Left kidney (tissue), 1 donor: ENCODE measurements at regions not wholly inside any gene's neighbourhood (a gene's known extent, or its start where the extent isn't known, plus 50 kb on each side); places are given as distances from the start of the nearest gene placed in this dataset.
A peak's percentile ranks its signal among the peaks of the same experiment; 100 is the strongest.

Experiments used
- DNase-seq: peaks from one replicate; pipeline ENCODE4 v3.0.0-alpha.2; 2013

DNA sequence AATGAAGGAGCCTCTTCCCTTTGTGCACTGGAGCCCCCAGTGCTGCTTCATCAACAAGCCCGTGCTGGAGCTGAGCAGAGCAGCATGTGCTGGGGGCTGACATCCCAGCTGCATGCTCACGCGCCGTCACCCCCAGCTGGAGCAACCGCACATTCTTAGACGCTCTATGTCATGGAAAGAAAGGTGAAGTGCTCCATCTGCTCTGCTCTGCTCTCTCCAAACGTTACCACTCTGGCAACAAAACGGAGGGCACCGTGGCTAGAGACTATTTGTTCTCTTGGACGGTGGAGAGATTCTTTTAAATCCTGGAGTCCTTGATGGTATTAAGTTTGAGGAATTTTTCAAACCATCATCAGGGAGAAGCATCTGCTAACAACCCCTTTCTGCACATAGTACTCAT lies 208.4 kb downstream of the C12orf75 start:
- DNase-seq, result no peak

DNA sequence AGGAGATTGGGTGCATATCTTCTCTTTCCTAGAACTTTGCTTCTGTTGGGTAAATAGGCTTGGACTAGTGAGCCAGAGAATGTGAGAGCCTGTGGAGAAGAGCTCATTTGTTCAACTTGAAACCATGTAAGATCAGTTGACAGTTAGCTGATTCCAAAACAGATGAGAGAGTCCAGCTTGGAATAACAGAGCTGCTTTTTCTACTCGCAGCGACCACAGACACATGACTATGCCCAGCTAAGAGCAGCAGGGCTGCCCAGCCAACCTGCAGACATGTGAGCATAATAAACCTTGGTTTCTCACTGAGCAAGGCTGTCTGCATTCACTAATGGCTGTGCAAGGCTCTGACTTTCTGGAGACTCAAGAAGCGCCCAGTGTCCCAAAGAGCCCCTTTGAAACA lies 209.2 kb downstream of the C12orf75 start:
- DNase-seq, result no peak

DNA sequence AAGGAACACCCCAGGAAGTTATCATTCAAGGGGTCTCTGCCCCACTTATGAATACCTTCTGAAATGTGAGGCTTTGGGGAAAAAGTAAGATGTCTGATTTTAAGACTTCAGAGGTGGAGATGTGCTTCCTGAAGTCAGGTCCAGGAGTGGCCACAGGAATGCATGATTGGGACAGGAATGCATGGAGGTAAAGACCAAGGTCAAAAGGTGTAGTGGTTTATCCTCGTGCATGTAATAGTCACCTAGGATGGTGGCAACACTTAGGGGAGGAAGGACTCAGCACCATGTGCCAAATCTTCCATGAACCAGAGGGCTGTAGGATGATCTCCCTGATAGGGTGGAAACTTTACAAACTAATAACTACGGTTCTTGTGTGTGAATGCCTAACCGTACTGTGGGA lies 217.3 kb downstream of the C12orf75 start:
- no peak for DNase-seq

DNA sequence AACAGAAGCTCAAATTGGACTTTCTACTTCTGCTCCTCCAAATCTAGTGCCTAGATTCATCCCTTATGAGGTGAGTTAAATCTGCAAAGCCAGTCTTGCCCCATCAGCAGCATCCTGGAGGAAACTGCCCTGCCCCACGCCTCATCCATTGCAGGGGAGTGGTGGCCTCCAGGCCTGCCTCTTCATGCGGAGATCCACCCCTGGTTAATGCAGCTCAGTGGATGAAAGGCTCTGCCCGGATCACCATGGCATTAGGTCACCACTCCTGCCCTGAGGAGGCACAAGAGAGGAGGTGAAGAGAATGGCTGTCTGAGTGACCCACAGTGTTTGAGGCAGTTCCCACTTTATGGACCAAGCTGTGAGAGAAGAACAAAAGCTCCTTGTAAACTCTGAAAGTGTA lies 218.1 kb downstream of the C12orf75 start:
- no peak for DNase-seq

DNA sequence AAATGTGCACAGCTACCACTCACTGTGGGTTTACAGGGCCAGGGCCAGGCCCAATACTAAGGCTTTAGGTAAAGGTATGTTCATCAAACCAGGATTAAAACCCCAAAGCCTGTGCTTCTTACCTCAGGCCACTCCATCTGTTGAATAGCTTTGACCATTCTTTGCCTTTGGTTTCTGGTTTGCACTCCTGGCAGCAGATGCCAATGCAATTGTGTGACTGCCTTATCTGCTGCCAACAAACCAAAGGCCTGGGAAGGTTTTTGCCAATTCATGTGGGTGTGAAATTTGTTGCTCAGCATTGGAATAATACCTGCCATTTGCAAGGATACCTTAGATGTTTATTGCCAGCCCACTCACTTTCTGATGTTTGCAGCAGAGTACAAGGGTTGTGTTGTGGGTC lies 221.6 kb downstream of the C12orf75 start:
- DNase-seq, result no peak

DNA sequence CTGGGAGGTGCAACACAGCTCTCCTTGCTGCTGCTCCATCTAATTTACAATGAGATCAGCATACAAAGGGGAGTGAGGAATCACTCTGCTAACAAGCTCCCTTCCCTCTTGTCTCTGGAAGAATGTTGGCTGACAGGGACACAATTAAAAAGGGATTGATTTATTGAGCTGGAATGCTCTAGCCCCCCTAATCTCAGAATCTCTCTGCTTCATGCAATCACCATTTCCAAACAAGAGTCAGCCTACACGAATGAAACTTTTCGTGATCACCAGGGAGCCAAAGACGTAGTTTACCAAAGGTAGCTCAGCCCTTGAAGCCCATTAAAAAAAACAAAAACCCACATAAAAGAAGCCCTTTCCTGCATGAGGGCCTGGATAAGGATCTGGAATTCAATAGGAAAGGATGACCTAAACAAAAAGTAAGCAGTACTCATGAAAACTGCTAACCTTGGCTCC lies 223.8 kb downstream of the C12orf75 start:
- peak; percentile 67 for DNase-seq

DNA sequence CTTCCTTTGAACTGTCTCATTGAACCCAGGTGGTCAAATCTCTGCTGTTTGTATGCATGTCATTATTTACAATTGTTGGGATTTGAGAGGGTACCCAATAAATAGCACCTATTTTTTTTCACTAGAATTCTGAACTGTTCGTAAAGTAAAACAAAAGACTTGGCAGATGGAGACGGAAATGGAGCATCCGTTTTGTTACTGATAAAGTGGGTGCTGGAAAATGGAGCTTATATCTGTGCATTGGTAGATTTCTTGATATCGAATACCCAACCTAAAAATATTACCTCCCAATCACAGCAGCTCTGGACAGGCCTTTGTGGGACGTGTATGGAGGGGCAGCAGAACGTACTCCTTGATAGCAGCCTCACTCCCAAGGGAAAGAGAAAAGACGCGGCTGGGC lies 224.4 kb downstream of the C12orf75 start:
- no peak for DNase-seq

DNA sequence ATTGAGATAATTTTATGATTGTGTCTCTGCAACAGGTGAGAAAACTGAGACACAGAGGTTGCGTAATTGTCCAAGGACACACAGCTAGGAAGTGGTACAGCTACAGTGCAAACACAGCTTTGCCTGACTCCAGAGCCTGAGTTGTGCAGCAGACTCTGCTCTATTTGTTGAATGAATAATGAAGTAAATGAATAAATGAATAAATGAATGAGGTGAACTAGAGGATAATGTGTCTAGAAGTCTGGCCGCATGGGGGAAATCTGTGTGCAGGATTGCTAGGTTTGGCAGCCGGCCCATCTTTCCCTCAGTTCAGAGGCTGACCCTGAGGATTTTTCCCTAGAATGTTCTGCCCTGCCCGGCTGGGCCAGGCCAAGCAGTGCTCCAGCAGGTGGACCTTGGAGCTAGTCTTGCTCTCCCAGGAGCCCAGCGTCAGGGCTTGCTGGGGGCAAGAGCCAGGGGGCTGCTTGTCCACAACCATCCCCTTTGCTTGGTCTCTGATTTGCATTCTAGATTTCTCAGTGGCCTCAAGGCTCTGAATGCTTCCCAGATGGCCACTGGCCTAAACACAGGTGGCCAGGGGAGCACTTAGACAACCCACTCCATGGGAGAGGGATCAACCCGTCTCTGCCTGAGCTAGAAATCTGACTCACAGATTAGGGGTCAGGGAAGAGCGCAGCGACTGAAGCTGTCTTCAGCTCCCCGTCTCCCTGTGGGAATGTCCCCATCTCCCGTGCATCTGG lies 225.2 kb downstream of the C12orf75 start:
- no peak for DNase-seq

DNA sequence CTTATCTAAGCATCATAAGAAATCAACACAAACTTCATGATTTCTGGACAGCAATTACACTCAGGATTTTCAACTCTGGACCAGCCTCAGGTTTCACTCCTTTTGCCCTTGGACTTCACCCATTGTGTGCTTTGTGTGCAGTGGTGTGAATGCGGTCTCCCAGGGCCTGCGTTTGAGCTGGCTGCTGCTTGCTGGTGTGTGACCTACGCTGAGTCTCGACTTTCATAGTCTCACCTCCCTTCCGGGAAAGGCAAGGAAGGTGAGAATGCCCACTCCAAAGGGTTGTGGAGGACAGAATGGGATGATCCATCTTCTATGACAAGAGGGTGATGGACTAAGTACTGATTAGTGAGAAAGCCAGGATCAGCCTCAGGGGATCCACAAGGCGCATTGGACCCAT lies 228.8 kb downstream of the C12orf75 start:
- DNase-seq, result no peak

DNA sequence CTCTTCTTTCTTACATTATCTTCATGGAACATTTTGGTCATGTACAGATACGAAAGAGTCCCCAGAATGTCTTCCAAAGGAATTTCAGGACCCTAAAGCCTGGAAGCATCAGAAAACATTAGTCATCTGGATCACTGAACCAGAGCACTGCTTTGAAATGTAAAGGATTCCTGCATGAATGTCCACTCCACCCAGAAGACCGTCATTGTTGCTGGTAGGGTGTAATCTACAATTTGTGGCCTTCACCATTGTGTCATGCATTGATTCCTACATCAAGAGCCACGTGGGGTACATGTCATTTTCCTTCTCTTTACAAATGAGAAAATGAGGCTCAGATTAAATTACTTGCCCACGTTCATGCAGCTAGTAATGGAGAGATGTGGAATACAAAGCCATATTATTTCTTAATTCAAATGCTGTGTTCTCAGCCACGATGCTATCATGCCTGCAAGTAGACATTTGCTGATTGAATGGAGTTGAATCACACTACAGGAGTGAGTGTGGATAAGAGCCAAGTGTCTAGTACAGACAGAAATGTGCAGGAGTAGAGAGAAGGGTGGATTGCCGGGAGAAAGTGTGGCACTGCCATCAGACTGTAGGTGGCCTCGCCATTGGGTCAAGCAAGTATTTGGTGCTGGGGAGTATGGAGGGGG lies 231.2 kb downstream of the C12orf75 start:
- no peak for DNase-seq

DNA sequence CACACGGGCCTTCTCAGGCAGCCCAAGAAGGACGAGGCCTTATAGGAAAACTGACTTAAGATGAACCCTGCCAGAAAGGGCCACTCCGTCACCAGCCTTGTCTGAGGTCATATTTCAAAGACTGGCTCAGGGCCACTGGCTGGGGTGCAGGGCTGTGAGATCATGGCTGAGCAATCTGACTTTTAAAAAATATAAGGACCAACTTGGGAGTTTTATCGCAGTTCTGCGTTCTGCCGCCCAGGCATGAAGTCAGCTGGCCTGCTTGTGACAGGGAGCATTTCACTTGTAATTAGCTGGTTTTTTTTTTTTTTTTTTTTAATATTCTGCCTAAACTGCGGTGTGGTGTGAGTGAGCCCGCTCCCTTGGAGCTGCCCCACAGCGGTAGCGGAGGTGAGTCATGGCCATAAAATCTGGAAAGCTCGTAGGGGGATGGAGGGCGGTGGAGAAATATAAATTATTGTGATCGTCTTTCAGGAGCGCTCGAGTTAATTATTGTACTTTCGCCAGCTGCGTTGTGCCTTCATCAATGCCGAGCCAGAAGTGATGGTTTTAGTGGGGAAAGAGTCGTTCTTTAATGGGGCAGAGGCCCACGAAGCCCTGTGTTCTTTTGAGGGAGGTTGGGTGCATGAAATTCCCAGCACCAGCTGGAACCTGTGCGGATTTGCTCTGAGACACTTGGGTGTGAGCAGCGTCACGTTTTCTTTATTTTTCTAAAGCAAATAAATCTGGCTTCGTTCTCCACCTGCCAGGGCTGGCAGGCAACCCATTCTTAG lies 231.9 kb downstream of the C12orf75 start:
- peak; percentile 57 for DNase-seq

DNA sequence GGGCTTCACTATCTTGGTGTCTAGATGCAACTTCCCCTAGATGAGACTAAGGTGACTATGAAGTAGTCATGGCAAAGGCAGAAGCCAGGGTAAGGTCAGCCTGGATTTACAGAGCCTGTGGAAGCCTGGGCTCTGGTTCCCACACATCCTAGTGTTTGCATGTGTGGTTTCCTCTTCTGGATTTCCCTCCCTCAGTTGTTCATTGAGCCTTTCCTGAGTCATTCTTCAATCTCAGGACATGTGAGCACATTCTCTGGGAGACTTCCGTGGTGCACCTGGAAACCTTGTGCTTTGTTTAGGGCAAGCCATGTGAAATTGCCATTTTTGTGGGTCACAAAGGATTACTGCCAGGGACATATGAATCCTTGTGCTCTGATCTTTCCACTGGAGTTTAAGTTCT lies 236.6 kb downstream of the C12orf75 start:
- no peak for DNase-seq

DNA sequence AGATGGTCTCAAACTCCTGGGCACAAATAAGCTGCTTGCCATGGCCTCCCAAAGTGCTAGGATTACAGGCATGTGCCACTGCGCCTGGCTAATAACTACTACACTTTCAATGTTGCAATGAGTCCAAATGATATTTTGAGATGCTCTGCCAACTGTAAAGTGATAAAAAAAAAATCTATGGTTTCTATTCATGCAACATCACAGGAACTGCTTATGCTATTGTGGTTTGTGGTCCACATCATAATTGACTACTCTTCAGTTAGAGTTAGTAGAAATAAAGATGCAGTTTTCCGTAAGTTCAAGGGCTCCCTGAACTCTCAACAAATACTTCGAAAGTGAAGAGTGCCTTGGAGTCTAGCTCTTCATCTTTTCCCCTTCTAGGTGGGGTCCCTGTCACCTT lies 239.4 kb downstream of the C12orf75 start:
- no peak for DNase-seq

DNA sequence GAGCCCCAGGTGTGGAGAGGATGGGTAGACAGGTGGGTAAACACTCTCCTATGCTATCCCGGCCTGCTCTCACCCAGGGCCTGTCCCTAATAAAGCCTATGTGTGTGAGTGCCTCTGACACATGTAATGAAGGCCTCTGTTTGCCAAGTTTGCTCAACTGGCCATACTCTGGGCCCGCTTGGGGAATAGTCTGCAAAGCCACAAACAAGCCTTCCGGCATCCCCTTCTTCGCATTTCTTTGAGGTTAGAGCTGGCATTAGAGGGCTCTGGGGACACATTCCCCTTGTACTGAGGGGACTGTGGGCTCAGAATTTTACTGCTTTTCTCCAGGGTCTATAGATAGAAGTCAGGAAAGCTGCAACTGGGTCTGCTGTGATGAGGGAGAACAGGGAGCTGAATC lies 240.5 kb downstream of the C12orf75 start:
- no peak for DNase-seq

DNA sequence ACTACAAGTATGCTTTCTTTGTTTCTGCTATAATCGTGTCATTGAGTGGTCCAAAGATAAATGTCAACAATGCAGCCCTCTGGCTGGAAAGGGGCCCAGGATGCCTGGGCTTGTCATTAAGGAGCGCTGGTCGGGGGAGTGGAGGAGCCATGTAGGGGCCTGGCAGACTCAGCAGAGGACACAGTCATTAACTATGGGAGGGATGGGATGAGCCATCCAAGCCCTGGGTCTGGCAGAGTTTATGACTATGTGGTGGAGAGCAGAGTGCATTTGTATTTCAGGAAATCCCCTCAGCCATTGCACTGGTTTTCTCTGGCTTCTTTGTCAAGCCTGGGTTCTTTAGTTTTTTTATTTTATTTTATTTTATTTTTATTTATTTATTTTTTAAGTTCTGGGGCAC lies 243.1 kb downstream of the C12orf75 start:
- no peak for DNase-seq

DNA sequence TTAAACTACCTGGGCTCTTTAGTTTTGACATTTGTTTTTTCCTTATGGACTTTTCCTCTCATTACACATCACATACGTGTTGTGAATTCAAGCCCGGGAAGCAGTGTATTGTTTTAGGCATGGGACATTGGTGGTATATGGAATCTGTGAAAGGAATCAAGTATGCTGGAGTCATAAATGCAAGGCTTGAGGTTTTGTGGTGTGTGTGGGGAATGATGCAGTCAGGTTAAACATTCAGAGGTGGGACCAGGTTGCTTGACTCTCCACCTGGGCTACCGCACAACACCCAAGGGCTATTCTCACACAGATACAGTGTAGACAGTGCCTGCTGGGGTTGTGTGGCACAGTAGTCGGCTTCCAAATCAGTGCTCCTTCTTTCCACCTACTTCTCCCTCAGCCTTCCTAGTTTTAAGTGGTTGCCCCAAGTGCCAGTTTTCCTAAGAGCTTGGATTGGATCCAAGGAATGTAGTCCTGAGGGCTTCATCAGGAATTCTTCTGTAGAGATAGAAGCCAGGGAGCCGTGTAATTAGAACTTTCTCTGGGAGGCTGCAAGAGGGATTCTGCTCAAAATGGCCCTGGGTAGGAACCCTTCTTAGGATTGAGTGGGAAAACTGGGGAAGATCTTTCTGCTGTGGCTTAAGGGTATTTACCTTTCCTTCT lies 243.7 kb downstream of the C12orf75 start:
- DNase-seq, result no peak

DNA sequence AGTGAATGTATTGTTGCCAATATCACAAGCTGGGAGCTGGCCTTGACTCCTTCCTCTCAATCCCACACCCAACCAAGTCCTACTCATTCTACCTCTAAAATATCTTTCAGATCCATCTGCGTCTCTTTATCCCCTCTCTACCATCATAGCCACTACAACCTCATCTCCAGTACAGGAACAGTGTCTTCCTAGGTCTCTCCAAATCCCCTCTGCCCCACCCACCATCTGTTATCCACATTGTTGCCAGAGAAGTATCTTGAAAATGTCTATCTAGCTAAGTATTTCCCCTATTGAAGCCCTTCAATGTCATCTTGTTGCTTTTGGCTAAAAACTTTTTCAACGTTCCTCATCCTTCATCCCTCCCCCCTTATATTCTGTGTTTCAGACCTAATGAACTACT lies 244.7 kb downstream of the C12orf75 start:
- no peak for DNase-seq

DNA sequence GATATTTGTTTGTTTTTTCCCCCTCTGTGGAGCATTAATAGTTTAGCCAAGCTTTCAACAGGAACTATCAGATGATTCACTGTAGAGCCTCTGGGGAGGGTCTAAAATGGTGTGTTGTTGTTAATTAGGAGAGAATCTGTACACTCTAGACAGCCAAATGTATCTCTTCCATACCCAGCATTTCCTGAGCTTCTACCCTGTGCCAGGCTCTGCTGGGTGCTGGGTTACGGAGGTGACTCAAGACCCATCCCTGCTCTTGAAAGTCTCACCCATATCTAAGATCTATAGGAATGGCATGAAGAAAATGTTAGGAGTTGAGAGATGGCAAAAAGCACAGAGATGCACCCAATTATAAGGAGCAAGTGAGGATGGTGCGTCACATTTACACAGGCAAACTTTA lies 245.8 kb downstream of the C12orf75 start:
- no peak for DNase-seq

DNA sequence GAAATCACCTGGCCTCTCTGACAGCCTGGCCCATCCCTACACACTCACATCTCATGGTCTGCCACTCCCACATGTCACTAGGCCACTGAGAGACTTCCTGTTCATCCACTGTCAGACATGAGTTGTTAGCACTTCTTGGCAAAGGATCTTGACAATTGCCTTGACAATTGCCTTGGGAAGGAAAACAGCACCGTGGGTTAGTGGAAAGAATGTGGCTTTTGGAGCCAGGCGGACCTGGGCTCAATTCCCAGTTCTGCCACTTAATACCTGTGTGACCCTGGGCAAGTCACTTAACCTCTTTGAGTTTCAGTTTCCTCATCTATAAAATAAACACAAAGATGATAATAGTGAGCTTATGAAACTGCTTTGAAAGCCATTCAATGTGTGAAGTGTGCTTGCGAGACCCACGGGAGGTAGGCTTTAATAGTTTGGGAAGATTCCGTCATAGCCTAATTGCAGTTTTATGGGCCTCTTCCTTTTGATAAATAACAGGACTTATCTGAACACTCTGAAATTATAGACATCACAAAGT lies 250.4 kb downstream of the C12orf75 start:
- DNase-seq, result peak; percentile 60

DNA sequence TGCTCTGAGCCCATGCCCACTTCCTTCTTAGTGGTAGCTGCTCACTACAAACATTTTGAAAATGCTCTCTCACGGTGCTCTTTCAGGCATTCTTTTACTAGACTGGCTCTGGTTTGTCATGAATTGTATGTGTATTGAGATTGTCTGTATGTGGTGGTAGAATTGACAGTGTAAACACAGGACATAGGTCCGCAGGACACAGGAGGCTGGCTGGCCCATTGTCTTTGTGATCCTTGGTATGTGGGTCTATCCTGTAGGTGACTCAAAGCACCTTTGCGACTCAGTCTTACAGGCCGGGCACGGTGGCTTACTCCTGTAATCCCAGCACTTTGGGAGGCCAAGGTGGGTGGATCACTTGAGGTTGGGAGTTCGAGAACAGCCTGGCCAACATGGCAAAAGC lies 250.9 kb downstream of the C12orf75 start:
- no peak for DNase-seq

DNA sequence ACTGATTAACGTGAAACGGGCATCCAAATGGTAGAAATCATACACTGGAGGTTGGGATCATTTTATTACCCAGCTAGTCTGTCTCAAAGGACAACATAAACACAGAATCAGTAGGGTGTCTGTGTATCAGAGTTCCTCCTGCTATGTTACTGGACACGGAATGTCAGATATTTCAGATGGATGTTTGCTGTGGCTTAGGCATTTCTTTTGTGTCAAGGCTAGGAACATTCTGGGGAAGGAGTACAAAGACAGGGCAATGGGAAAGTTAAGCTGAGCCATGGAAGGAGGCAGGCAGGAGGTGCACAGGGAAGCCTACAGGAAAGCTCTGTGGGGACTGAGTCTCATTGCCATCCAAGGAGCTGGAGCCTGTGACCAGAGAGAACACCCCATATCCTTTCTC lies 254.6 kb downstream of the C12orf75 start:
- no peak for DNase-seq

DNA sequence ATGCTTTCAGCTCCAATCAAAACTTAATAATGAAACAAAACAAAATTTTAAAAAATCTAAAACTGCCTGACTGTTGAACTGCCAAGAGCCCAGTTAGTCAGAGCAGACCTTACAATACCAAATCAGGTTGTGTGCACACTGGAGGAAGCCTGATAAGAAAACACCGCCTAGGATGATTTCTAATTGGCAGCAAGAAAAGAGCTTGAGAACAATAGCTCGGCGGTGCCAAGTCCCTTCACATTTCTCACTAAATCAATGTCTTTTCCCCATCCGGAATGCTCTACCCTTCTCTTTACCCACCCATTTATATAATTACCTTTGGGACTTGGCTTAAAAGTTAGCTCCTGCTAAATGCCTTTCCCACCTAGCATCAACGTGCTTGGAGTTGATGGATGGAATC lies 256.7 kb downstream of the C12orf75 start:
- DNase-seq, result no peak
